Right atrium auricular region (tissue), 2 donors: ENCODE measurements at regions not wholly inside any gene's neighbourhood (a gene's known extent, or its start where the extent isn't known, plus 50 kb on each side); places are given as distances from the start of the nearest gene placed in this dataset.

Experiments
- DNase-seq: peaks from one replicate; pipeline ENCODE4 v3.0.0-alpha.2; 2019; ENCODE audit warnings: low spot score
- H3K27ac ChIP-seq, 2 donors: fragments of 200-600 bp; sonication (generic); 1 replicate in 1 of 2; 2 replicates in 1 of 2; pipeline ENCODE4 v1.5.1; 2016 to 2019
- H3K27me3 ChIP-seq, 2 donors: fragments of 200-600 bp; sonication (generic); one replicate each; pipeline versions ENCODE4 v1.5.1 to v1.6.0; 2017 to 2019
- H3K36me3 ChIP-seq: fragments of 200-600 bp; sonication (generic); one replicate; pipeline ENCODE4 v1.5.1; 2016
- H3K4me1 ChIP-seq, 2 donors: fragments of 200-600 bp; sonication (generic); one replicate each; pipeline versions ENCODE4 v1.5.1 to v1.6.0; 2017 to 2019
- H3K4me3 ChIP-seq, 2 donors: fragments of 200-600 bp; sonication (generic); 1 replicate in 1 of 2; 2 replicates in 1 of 2; pipeline ENCODE4 v1.5.1; 2017 to 2019; ENCODE audit warnings: mild to moderate bottlenecking in 1 of 2, moderate library complexity in 1 of 2
- H3K9me3 ChIP-seq, 2 donors: fragments of 200-600 bp; sonication (generic); one replicate each; pipeline ENCODE4 v1.5.1; 2019
- CTCF ChIP-seq, 2 donors: fragments of 200-600 bp; sonication (generic); IDR thresholded peaks; one replicate each; pipeline ENCODE4 v1.5.1; 2019; ENCODE audit warnings: antibody characterized with exemption in 2 of 2

GRCh38 chr3:162517110-162517509, 1020.5 kb downstream of the OTOL1 start:
- Histone ChIP-seq H3K4me1 (no peaks in the 10 kb centered on the region), H3K9me3 (no peaks in the 10 kb centered on the region), H3K36me3 (no peaks in the 10 kb centered on the region), H3K27ac (no peak overlapping the region), H3K4me3 (no peak overlapping the region), H3K27me3 (no peaks in the 10 kb centered on the region)
- TF ChIP-seq CTCF (IDR thresholded peaks at IDR 0.05): no peak
- DNase-seq: no peak

GRCh38 chr3:162521669-162522068, 1025.1 kb downstream of the OTOL1 start:
- no peak overlapping the region for H3K27ac ChIP-seq
- no peak for TF ChIP-seq CTCF (IDR thresholded peaks at IDR 0.05)
- no peaks in the 10 kb centered on the region for H3K27me3 ChIP-seq
- no peaks in the 10 kb centered on the region for H3K36me3 ChIP-seq
- no peaks in the 10 kb centered on the region for H3K9me3 ChIP-seq
- H3K4me1 ChIP-seq: no peaks in the 10 kb centered on the region
- no peak overlapping the region for H3K4me3 ChIP-seq
- DNase-seq: no peak

- no peak for TF ChIP-seq CTCF (IDR thresholded peaks at IDR 0.05)
- no peaks in the 10 kb centered on the region for H3K27me3 ChIP-seq
- no peaks in the 10 kb centered on the region for H3K36me3 ChIP-seq
- H3K27ac ChIP-seq: no peak overlapping the region
- H3K9me3 ChIP-seq: no peaks in the 10 kb centered on the region
- H3K4me1 ChIP-seq: no peaks in the 10 kb centered on the region
- DNase-seq: no peak
- no peak overlapping the region for H3K4me3 ChIP-seq
Observed at GRCh38 chr3:162525066-162525742, 1028.6 kb downstream of the OTOL1 start.

GRCh38 chr3:162525771-162526170, 1029.2 kb downstream of the OTOL1 start:
- no peak overlapping the region for H3K4me3 ChIP-seq
- H3K27me3 ChIP-seq: no peaks in the 10 kb centered on the region
- no peak overlapping the region for H3K27ac ChIP-seq
- H3K4me1 ChIP-seq: no peaks in the 10 kb centered on the region
- no peak for TF ChIP-seq CTCF (IDR thresholded peaks at IDR 0.05)
- H3K36me3 ChIP-seq: no peaks in the 10 kb centered on the region
- no peaks in the 10 kb centered on the region for H3K9me3 ChIP-seq
- DNase-seq: no peak

- TF ChIP-seq CTCF (IDR thresholded peaks at IDR 0.05): no peak
- Histone ChIP-seq H3K27me3 (peaks cover 0 to 3% of the 10 kb centered on the region in 2 donors), H3K4me3 (no peak overlapping the region), H3K9me3 (no peaks in the 10 kb centered on the region), H3K4me1 (no peaks in the 10 kb centered on the region), H3K27ac (no peak overlapping the region), H3K36me3 (no peaks in the 10 kb centered on the region)
- DNase-seq: no peak
Observed at GRCh38 chr3:162534431-162534830, 1037.8 kb downstream of the OTOL1 start.

GRCh38 chr3:162538491-162538890, 1041.9 kb downstream of the OTOL1 start:
- H3K9me3 ChIP-seq: no peaks in the 10 kb centered on the region
- no peak overlapping the region for H3K27ac ChIP-seq
- DNase-seq: no peak
- H3K4me1 ChIP-seq: no peaks in the 10 kb centered on the region
- no peak overlapping the region for H3K4me3 ChIP-seq
- TF ChIP-seq CTCF (IDR thresholded peaks at IDR 0.05): no peak
- H3K36me3 ChIP-seq: no peaks in the 10 kb centered on the region
- H3K27me3 ChIP-seq: no peaks in the 10 kb centered on the region
